ENCODE measurements at regions not wholly inside any gene's neighbourhood (a gene's known extent, or its start where the extent isn't known, plus 50 kb on each side); places are given as distances from the start of the nearest gene placed in this dataset.
"Not testable (repeated sequence)": the region's sequence is repeated elsewhere in the genome, so short reads cannot be mapped to it uniquely, and the experiment has no call there.

DNA sequence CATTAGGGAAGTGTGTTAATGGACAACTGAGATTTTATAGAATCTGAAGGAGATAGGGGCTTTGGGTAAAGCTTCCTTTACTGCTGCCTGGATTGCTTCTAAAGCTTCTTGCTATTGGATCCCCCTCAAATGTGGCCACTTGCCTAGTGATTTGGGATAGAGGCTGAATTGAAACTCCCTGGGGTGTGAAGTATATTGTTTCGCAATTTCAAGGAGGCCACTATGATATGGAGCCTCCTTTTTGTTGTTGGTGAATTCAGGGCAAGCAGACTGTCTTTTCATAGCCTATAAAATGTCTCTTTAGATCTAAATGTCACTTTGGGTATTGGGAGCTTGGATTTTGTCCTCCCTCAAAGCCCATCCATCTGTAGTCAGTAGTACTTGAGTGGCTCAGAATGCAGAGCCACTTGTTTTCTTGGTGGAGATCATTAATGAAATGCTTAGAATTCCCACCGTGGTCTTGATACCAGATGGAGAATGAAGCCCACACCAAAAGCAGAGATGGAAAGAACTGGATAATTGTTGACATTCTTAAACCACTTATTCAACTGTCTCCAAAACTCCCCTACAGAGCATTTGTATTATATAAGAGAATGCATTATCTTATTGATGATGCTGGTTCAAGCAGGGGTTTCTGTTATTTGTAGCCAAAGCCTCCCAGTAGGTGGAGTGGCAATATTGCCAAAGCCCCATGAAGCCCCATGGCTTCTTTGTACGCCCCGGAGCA is 144.3 kb upstream of the KCNE2 start:
- no peak for DNase-seq (ENCODE audit: low read depth)

- no peak for DNase-seq (ENCODE audit: low read depth)
Observed at GRCh38 chr21:34220556-34221195, 143.1 kb upstream of the KCNE2 start.

DNA sequence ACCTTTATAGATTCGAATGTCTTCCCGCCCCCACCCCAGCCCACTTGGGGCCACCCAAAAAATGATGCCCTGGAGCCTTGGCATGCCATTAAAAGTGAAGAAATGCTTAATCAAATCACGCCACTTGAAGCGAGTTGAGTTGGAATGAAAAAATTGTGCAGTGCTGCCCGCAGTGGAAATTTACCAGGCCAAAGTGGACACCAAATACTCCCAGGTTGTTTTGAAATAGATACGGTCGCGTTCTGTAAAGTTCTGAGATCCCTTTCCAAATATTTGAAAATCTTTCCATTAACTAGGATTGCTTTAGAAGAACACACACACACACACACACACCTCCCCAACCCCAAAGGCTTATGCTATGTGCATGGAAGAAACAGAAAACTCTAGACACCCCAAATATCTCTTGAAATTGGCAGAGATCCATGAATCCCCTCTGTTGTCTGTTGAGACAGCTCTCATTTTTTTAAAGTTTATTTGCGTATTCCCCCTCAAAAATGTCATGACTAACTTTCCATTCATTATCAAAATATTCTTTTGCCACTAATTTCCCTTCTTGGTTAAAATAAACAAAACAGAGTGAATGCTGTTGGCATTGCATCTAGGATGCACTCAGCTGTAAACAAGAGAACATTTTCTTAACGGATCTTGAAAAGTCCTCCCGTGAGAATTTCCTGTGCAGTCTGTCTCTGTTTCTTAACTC is 142.3 kb upstream of the KCNE2 start:
- DNase-seq (ENCODE audit: low read depth), result no peak

DNA sequence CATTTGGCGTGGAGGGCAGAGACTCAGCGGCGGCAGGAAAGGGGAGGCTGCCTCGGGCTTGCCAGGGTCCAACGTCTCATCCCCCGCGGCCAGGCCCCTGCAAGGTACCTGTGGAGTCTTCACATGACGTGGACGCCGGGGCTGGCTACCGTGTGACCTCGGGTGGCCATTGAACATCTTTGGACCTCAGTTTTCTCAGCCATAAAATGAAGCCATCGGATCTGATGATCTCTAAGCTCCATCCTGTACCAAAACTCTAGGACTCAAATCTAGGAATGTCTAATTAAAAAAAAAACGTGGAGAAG is 141.8 kb upstream of the KCNE2 start:
- no peak for DNase-seq (ENCODE audit: low read depth)

- DNase-seq (ENCODE audit: low read depth), result no peak
Observed at GRCh38 chr21:34223376-34223775, 140.4 kb upstream of the KCNE2 start.

- DNase-seq (ENCODE audit: low read depth), result no peak
Observed at GRCh38 chr21:34227386-34227852, 136.4 kb upstream of the KCNE2 start.

DNA sequence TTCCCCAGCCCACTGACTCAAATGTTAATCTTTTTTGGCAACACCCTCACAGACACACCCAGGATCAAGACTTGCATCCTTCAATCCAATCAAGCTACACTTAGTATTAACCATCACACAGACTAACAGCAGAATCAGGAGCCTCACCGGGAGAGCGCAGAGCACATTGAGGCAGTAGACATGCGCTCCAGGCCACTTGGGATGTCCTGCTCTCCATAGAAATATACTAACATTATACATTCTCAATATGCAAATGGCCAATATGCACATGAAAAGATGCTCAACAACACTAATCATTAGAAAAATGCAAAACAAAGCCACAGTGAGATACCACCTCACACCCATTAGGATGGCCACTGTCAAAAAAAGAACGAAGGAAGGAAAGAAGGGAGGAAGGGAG is 135.0 kb upstream of the KCNE2 start:
- no peak for DNase-seq (ENCODE audit: low read depth)

DNA sequence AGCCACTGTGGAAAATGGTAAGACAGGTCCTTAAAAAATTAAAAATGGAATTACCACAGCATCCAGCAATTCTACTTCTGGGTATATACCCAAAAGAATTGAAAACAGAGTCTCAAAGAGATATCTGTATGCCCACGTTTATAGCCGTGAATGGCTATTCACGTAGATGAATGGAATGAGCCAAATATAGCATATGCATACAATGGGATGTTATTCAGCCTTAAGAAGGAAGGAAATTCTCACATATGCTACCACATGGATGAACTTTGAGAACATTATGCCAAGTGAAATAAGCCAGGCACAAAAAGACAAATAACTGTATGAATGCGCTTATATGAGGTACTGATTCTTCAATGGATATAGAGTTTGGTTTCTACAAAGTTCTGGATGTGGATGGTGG is 134.5 kb upstream of the KCNE2 start:
- no peak for DNase-seq (ENCODE audit: low read depth)

DNA sequence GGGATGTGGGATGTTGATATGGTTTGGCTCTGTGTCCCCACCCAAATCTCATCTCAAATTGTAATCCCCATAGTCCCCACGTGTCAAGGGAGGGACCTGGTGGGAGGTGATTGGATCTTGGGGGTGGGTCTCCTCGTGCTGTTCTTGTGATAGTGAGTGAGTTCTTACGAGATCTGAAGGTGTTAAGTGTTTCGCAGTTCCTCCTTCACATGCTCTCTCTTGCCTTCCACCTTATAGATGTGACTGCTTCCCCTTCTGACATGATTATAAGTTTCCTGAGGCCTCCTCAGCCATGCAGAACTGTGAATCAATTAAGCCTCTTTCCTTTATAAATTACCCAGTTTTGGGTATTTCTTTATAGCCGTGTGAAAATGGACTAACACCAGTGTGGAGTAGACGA is 130.1 kb upstream of the KCNE2 start:
- not testable (repeated sequence) for DNase-seq (ENCODE audit: low read depth)

GRCh38 chr21:34235514-34235913 is 128.3 kb upstream of the KCNE2 start:
- no peak for DNase-seq (ENCODE audit: low read depth)

DNA sequence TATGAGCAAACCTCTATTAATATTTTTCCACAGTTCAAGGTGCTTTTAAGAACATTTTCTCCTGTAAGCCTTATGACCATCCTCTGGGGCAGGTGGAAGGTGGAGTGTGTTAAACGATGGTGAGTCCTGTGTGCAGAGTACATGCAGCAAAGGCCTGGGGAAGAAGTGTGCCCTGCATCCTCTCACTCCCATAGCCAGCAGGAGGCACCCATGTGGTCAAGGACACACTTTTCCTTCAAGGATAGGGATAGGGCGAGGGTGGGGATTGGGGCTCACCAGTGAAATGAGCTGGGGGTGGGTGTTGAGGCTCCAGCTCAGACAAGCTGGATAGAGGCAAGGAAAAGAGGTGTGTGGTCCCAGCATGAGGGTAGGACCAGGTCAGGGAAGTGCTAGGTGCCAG is 120.8 kb upstream of the KCNE2 start:
- no peak for DNase-seq (ENCODE audit: low read depth)

GRCh38 chr21:34243562-34243961 is 120.2 kb upstream of the KCNE2 start:
- DNase-seq (ENCODE audit: low read depth), result peak; percentile 29

DNA sequence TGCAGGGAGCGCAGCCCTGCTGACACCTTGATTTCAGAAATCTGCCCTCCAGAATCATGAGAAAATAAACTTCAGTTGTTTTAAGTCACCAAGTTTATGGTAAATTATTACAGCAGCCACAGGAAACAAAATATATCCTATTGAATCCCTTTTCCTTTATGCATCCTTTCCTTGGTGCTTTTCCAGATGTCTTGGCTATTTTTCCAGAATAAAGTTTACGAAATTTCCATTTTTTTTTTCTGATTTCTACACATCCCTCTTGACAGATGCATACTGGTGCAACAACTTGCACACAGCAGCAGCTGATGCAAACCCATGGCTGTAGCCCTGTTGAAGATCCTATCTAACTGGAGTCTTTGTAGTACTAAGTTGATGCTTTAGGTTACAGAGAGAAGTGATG is 111.1 kb upstream of the KCNE2 start:
- DNase-seq (ENCODE audit: low read depth), result no peak

- no peak for DNase-seq (ENCODE audit: low read depth)
Observed at GRCh38 chr21:34255073-34255472, 108.7 kb upstream of the KCNE2 start.

DNA sequence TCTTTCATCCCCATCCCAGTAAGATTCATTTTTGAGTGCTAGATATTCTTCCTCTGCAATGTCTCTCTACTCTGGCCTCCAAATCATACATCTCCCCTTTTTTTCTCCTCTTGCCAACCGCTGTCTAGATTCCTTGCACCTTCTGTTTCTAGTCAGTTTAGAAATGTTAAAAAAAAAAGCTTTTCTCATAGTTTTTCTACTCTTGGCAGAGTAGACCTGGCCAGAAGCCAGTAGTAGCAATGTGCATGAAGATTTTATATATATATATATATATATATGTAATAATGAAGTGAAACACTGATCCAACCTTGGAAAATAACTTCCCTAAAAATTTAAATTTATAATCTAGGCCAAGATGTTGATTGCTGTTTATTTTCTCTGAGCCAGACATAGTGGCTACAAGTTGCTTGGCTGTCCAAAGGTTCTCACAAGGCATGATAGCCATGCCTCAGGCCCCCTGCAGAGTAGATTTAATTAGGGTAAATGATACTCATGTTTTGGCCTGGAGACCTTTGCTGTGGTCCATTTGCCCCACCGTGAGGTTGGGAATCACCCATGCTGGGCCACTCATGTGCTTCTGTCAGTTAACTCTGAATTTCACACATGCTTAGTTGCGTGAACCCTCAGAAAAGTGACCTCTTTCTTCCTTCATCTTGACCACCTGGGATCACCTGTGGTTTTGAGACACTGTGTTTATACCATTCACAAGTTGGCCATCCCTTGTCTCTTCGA is 103.4 kb upstream of the KCNE2 start:
- no peak for DNase-seq (ENCODE audit: low read depth)

- DNase-seq (ENCODE audit: low read depth), result no peak
Observed at GRCh38 chr21:34261841-34262468, 101.9 kb upstream of the KCNE2 start.

- DNase-seq (ENCODE audit: low read depth), result no peak
Observed at GRCh38 chr21:34262469-34262845, 101.3 kb upstream of the KCNE2 start.

- no peak for DNase-seq (ENCODE audit: low read depth)
Observed at GRCh38 chr21:34263629-34264028, 100.2 kb upstream of the KCNE2 start.

DNA sequence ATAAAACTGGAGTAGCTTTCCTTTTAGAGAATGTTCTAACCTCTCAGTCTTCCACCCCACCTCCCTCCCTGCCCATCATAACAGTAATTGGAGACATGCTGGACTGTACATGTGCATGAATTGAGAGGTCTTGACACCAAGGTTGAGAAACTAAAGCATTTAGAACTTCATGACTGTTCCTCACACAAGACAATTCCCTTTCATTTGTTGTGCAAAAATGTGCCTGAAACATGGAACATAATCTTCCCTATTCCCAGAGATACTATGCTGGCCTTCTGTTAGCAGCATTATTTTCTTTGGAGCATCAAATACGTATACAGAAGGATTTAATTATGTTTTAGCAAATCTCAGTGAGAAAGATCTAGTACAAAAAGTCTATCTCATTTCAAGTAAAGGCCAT is 97.5 kb upstream of the KCNE2 start:
- no peak for DNase-seq (ENCODE audit: low read depth)

GRCh38 chr21:34268493-34268892 is 95.3 kb upstream of the KCNE2 start:
- no peak for DNase-seq (ENCODE audit: low read depth)

GRCh38 chr21:34270411-34270810 is 93.4 kb upstream of the KCNE2 start:
- no peak for DNase-seq (ENCODE audit: low read depth)
